CD4-positive, alpha-beta T cell treated with Interferon alpha-2 for 1 hour (primary cell): ENCODE measurements at regions not wholly inside any gene's neighbourhood (a gene's known extent, or its start where the extent isn't known, plus 50 kb on each side); places are given as distances from the start of the nearest gene placed in this dataset.
"Not testable (repeated sequence)": the region's sequence is repeated elsewhere in the genome, so short reads cannot be mapped to it uniquely, and the experiment has no call there.

Experiments used
- DNase-seq, 2 donors: peaks; one replicate each; pipeline ENCODE4 v3.0.0-alpha.2; 2020 to 2022

DNA sequence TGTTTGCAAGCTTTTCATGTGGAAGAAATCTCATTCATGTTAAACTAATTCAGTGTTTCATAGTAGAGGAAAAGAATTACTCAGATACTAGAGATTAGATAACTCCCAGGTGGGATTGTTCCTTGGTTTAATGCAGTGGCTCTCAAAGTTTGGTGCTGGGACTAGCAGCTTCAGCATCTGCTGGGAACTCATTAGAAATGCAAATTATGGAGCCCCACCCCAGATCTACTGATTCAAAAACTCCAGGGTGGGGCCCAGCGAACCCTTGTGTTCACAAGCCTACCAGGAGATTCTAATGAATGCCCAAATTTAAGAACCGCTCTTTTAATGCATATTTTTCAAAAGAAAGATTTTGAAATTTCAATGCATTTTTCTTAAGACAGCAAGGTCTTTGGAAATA is 253.4 kb upstream of the CNTNAP4 start:
- DNase-seq, result no peak

DNA sequence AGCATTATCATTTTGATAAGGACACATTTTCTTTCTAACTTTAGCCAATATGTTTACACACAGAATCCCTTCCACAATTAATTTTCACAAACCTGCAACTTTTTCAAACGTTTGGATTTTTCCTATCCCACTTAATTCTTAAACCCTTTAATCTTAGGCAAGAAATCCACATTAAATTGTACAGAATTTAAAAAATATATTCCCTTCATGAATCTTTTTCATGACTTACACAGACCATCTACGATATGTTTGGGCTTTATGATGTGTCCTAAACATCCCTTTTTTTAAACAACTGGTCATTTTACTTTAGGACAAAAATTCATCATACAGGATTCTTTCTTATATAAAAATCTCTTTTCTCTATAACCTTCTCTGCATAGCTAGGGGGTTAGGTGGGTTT is 241.5 kb upstream of the CNTNAP4 start:
- DNase-seq, result no peak

DNA sequence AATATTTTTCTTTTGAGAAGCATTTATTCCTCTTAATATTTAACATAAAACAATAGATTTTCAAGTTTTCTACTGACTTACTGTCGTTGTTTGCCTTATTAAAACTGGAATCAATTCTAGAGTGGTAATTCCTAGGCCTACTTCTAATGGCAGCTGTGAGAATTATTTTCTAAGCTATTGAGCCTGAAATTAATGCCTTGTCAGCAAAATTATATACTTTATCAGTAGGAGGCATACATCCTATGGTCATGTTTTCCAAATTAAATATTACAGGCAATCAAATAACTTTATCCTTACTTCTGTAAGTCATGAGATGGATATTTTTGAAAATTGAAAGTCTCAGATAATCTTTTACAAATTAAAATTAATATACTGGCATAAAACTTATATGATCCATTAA is 239.1 kb upstream of the CNTNAP4 start:
- no peak for DNase-seq

DNA sequence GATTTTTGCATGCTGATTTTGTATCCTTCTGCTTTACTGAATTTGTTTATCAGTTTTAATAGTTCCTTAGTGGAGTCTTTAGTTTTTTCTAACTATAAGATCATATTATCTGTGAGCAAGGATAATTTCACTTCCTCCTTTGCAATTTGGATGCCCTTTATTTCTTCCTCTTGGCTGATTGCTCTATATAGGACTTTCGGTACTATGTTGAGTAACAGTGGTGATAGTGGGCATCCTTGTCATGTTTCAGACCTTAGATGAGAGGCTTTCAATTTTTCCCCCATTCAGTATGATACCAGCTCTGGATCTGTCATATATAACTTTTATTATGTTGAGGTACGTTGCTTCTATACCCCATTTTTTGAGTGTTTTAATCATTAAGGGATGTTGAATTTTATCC is 224.5 kb upstream of the CNTNAP4 start:
- DNase-seq, result no peak

DNA sequence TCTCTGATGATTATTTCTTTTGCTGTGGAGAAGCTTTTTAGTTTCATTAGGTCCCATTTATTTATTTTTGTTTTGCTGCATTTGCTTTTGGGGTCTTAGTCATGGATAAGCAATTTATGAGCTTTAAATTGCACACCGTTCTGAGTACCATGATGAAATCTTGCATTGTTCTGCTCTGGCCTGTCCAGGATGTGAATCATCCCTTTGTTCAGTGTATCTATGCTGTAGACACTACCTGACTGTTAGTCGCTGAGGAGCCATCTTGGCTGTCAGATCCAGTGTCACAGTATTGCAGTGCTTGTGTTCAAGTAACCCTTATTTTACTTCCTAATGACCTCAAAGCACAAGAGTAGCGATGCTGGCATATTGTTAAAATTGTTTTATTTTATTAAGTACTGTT is 218.0 kb upstream of the CNTNAP4 start:
- DNase-seq, result no peak

DNA sequence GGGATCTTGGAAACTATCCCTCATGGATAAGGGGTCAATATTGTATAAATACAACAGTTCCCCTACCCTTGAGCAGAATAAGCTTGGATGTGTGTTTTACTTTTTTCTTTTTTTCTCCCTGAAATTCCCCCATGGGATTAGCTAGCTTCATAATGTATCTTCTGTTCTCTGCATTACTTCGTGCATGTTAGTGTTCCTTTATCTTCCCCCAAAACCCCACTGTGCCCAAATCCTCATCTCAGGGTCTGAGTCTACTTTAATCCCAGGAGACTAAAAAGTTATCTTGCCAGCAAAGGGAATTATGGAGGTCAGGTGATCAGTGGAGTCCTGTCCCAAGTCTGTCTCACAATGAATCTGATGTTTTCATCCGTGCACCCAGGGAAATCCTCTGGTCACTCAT is 217.5 kb upstream of the CNTNAP4 start:
- DNase-seq, result no peak

DNA sequence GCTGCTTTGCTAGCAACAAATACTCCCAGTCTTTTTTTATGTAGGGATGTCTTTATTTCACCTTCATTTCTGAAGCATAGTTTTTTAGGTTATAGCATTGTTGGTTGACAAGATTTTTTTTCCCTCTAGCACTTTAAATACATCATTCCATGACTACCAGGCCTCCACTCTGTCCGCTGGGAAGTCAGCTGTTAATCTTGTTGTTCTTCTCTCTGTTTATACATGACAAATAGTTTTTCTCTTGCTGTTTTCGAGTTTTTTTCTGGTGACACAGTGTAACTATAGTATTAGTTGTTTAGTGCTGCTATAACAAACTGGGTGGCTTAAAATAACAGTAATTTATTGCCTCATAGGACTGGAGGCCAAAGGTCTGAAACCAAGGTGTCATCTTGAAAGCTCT is 205.5 kb upstream of the CNTNAP4 start:
- DNase-seq, result no peak

DNA sequence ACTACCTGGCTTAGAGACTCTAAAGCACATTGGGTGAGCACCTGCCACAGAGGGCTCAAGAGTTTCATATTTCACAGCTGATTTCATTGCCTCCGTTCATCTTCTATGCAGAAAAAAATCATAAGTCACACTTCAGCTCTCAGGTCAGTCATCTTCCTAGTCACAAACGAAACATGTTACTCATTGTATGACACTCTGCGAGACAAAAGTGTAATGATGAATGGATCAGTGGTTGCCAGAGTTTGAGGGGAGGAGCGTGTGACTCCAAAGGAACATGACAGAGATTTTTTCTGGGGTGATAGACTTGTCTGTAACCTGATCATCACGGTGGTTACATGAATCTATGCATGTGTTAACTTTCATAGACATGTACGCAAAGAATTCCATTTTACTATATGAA is 195.2 kb upstream of the CNTNAP4 start:
- no peak for DNase-seq

DNA sequence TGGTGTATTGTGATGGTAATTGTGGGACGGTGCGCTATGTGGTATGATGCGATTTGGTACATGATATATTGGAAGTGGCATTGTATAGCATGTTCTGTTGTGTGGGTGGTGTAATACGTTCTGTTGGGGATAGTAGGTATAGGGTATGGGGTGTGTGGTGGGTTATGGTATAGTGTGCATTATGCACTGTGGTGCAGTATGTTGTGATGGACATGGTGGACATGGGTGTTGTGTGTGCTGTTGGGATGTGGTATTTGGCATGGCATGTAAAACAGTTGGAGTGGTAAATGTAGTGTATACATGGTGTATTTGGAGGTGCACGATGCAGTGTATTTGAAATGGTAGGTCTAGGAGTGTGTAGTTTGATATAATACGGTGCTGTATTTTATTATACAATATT is 170.6 kb upstream of the CNTNAP4 start:
- DNase-seq, result no peak

DNA sequence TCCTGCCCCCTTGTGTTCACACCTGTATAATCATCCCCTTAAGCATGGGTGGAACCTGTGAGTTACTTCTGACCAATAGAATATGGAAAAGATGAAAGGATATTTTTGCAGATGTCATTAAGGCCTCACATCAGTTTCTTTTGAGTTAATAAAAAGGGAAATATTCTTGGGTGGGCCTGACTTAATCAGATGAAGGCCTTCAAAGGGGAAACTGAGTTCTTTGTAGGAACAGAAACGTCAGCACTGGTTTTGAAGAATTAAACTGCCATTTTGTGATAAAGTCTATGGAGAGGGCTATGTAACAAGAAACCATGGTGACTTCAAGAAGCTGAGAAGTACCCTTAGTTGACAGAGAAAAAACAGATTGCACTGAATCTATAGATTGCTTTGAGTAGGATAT is 168.7 kb upstream of the CNTNAP4 start:
- DNase-seq, result no peak

DNA sequence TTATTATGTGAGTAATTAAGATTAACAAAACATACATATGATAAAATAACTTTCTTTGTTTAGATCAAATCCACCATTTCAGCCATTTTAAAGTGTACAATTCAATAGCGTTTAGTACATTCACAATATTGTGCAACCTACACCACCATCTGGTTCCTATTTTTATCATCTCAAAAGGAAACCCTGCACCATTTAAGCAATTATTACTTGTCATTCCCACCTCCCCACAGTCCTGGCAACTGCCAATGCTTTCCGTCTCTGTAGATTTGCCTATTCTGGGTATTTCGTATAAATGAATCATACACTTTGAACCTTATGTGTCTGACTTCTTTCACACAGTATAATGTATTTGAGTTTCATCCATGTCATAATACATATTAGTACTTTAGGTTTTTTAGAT is 162.5 kb upstream of the CNTNAP4 start:
- DNase-seq, result no peak

DNA sequence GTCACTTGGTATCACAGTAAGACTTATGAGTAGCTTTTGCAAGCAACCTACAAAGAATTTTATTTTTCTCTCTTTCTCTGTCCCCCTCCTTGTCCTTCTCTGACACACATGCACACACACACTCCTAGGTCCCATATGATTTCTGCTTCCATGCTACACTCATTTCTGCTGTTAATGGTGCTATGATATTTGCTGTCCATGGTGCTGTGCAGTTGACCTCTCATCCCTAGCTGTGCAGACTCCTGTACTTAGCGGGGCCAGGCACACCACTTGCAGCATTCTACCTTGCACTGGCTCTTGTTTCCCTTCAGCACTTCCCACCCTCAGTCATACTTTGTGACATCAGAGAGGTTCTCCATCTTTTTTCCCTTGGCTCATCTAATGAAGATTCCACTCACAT is 158.9 kb upstream of the CNTNAP4 start:
- no peak for DNase-seq

DNA sequence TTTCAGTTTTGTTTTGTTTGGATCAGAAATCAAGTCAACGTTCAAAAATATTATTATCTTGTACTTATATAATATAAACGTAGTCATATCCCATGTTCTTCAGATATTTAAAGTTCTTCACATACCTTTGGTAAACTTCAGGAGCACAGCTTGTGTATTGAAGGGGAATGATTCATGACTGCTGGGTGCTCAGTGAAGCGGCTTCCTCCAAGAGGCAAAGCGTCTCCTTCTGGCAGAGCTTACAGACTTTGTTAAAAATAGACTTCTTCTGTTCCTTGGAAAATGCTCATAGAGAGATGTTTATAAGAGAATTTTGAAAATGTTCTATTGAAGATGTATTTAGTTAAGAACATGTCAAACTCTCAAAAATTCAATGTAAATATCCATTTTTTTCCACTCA is 155.6 kb upstream of the CNTNAP4 start:
- no peak for DNase-seq

DNA sequence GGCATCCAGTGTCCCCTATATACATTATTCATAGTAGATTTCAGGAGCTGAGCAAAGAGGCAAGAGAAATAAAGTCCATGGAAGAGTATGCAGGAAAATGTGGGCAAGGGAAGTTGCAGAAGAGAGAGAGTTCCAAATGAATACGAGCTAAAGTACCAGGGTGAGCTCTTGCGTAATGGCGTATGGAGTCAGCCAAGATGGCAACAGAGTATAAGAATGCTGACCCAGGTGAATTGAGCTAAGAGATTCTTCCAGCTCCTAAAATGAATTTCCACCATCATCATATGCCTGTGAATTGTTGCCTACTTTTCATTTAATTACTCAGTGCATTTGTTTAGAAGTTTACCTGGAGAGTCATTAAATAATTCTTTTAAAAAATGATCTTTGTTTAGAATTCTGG is 153.2 kb upstream of the CNTNAP4 start:
- no peak for DNase-seq

DNA sequence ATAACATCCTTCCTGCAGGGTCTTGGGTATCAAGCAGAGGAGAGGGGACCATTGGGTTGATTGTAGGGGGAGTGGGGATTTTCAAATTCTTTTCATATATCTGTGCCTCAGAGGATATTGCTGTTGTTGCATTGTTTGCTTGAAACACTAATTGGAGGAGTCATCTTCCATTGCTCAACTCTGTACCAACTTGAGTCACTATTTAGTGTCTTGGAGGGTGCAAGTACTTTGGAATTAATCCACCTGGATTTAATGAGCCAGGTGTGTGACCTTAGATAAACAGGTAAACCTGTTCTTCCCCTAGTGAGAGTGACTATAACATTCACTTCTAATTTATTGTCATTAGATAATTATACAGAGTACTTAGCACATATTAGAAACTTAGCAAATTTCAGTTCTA is 151.3 kb upstream of the CNTNAP4 start:
- no peak for DNase-seq

DNA sequence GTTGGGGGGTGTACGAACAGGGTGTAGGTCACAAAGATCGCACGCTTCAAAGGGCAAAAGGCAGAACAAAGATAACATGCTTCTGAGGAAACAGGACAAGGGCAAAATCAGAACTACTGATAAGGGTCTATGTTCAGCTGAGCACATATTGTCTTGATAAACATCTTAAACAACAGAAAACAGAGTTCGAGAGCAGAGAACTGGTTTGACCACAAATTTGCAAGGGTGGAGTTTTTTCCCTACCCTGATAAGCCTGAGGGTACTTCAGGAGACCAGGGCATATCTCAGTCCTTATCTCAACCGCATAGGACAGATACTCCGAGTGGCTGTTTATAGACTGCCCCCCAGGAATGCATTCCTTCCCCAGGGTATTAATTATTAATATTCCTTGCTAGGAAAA is 139.1 kb upstream of the CNTNAP4 start:
- not testable (repeated sequence) for DNase-seq

DNA sequence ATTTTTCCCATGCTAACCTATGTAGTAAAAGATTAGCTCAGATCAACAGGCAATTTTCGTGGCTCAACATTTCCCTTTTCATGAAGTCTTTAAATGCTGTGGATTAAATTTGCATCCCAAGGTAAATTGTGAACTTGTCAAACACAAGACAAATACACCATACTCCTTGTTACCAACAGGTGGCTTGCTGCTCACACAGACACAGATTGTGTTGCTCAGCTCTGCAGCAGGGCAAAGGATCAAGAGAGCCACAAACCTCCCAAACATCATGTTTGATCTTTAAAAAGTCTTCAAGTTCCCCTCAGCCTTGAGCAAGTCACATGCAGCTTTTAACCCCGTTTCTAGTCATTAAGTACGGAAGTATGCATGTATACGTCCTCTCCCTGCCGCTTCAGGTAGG is 119.6 kb upstream of the CNTNAP4 start:
- DNase-seq, result no peak

DNA sequence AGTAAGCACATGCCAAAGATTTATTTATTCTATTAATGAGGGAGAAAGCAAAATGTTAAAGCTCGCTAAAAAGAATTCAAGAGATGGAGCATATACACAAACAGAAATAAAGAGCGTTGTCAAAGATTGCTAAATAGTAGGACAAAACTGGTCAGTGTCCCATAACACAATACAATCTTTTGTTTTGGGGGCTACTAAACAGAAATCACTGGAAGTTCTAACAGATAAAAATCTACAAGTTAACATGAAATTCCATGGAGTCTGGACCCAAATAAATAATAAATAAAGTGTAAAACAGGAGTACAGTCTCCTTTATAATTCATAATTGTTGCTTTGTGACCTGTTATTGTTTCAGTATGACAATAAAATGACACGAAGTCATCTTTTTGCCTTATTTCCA is 115.2 kb upstream of the CNTNAP4 start:
- no peak for DNase-seq

DNA sequence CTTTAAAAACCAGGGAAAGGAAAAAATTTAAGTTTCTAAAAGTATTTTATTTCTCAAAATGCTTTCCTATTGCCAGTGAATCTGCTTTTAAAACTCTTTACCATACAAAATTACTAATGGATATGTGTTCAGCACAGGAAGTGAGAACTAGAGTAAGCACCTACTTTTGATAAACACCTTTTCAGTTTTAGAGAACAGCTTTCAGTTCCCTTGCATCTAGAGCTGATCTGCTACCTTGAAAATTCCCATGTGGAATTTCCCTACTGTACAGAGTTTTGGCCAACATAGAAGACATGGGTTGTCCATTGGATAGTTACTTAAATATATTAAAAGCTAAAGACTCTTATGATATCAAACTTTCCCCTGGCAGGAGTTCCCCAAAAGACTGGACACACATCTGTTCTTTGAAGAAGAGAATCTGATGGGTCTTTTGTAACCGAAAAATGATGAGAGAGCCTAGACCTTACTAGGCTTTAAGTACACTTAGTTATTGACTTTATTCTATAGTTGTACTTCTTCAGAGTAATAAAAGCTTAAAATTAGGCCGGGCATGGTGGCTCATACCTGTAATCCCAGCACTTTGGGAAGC is 112.1 kb upstream of the CNTNAP4 start:
- no peak for DNase-seq

DNA sequence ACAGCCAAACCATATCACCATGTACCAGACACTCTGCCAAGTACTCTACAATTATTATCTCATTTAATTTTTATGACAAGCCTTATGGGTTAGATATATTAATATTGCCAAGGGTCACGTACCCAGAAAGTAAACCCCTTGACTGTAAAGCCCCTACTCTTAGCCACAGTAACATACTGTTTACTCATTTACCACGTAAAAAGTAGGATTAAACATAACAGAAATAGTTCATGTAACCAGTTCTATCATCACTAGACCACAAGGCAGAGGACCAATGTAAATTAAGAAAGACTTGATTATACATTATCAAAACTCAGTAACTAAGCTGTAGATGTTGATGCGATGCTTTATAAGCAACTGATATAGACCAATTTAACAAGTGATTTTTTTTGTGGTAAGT is 101.5 kb upstream of the CNTNAP4 start:
- no peak for DNase-seq

DNA sequence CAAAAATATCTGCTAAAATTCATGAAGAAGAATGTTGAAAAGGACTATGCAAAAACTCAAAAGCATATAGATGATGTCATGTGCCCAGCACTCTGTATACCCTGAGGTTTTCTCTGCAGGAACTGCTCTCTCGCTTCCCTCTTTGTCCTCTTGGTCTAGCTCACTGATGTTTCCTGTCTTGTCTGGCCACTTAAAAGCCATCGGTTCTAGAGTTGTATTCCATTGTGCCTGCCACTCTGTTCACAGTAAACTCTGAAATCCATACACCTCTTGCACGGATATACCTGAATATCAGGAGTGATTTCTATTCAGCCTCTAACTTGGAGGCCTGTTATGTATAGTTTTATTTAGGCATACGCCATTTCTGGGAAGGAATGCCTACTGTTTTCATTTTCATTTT is 101.0 kb upstream of the CNTNAP4 start:
- DNase-seq, result no peak

DNA sequence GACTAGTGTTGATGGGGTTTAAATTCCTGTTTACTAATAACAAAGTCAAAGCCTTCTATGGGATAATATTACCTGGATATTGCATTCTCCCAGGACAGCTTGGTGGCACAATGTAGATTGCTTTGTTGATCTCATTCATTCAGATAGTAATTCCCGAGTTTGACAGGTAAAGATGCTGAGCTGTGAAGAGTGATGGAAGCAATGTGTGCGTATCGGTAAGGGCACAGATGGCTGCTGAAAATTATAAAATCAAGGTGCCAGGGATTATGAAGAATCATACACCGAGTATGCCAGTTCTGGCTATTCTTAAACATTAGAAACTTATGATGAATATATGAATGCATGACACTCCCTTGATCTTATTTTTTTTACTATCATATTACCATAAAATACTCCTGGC is 100.6 kb upstream of the CNTNAP4 start:
- no peak for DNase-seq

DNA sequence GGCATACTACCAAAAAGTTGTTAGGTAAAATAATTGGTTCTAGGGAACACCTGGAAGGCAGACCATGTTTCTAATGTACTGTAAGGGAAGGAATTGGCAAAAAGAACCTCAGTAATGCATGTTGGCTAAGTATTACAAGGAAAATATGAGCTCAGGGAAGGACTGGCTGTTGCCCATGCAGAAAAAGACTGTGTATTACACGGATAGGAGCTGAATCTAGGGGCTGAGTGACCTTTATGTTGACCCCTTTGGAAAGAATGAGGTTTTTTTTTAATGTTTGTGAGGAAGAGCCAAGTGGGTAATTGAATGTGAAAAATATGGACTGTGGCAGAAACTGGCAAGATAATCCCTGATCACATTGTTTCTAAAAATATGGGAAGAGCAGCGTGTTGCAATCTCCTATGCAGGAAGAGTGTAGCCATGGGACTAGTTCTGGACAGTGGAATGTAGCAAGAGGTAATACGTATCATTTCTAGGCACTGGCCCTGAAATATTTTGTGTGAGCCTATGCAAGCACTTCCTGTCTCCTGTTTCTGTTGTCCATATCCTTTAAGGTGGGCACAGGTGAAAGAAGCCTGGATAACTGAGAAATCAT is 95.1 kb upstream of the CNTNAP4 start:
- DNase-seq, result no peak

DNA sequence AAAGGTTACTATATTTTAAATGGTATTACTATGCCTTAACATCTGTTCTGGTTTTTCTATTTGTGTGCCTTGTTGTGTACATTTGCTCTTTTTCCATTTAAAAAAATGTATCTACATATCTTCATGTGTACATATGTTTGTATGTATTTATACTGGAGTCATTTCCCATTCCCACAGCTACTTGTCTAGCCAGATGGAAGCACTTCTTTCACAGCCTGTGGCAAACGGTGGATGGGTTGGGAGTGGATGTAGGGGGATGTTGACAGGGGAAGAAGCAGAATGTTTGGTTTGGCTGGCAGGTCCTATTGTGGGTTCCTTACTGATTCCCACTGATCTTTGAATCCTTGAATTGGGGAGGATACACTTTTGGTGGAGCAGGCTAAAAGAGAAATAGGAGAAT is 93.6 kb upstream of the CNTNAP4 start:
- no peak for DNase-seq

DNA sequence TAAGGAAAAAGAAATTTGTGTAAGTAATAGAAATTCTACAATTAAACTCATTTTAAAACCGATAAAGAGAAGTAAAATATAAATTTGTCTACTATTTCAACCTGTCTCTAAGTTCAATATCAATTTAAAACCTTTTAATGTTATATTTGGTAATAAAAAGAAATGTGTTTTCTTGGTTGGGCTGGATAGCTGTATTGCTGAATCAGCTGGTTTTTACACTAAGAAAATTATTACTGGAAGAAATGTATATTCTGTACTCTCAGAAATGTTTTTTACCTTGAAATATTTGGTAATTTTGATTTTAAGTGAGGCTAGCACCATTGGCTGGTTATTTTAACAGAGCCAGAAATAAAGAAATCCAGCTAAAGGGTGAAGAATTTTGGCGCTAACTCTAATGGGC is 87.1 kb upstream of the CNTNAP4 start:
- DNase-seq, result no peak

DNA sequence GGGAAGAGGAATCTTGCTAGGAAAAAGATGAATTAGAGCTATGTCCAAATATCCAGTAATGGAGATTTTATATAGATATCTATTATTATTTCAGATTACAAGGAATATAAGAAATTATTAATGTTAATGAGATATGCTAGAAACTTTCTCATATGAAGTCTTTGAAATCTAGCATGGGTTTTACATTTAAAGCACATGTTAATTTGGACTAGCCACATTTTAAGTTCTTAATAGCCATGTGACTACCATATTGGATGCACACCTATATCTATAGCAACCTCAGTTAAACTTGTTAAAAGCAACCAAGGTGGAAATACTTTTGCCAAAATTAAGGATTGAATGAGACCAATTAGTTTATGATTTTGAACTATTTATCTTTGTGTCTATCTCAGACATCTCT is 86.7 kb upstream of the CNTNAP4 start:
- DNase-seq, result no peak
